BJ (cell line): ENCODE measurements at regions not wholly inside any gene's neighbourhood (a gene's known extent, or its start where the extent isn't known, plus 50 kb on each side); places are given as distances from the start of the nearest gene placed in this dataset.

Experiments
- CTCF ChIA-PET: fragments of 350-600 bp; formaldehyde crosslinking; extraction: SDS; loops from one replicate; lab custom pipeline; 2021; ENCODE audit warnings: antibody characterized with exemption, inconsistent platforms; lab: Yijun Ruan, JAX
- POLR2A ChIA-PET: fragments of 300-600 bp; sonication (Branson Sonifier 250); formaldehyde crosslinking; extraction: SDS; loops from one replicate; lab custom pipeline; 2021; ENCODE audit warnings: antibody characterized with exemption; lab: Charles Lee
- DNase-seq: peaks from one replicate; pipeline ENCODE4 v3.0.0-alpha.2; 2011; ENCODE audit warnings: low read depth
- H3K27me3 ChIP-seq: 2 replicates; pipeline ENCODE4 v1.6.0; 2011; ENCODE audit warnings: low read length; ENCODE audit not compliant: control insufficient read depth, insufficient read depth
- H3K36me3 ChIP-seq: 2 replicates; pipeline ENCODE4 v1.5.1; 2011; ENCODE audit warnings: low read length; ENCODE audit not compliant: control insufficient read depth, insufficient read depth
- H3K4me3 ChIP-seq: 2 replicates; pipeline ENCODE4 v1.5.1; 2011; ENCODE audit warnings: low read depth, mild to moderate bottlenecking, control low read depth, low read length
- CTCF ChIP-seq: IDR thresholded peaks from 2 replicates; pipeline ENCODE4 v1.5.1; 2011; ENCODE audit warnings: low read depth, mild to moderate bottlenecking, control low read depth, inconsistent platforms, low read length, moderate library complexity; ENCODE audit not compliant: insufficient read depth

- H3K27me3 ChIP-seq = no peaks in the 10 kb centered on the region
- CTCF ChIA-PET = no interaction called here
- no peak for TF ChIP-seq CTCF
- H3K36me3 ChIP-seq = no peaks in the 10 kb centered on the region
- no peak overlapping the region for H3K4me3 ChIP-seq
- DNase-seq = no peak
- POLR2A ChIA-PET = no interaction called here
Observed at GRCh38 chr11:92767416-92767815, 202.0 kb upstream of the MTNR1B start.

- ChIA-PET CTCF (no interaction called here), POLR2A (no interaction called here)
- H3K36me3 ChIP-seq = no peaks in the 10 kb centered on the region
- no peaks in the 10 kb centered on the region for H3K27me3 ChIP-seq
- DNase-seq = no peak
- no peak overlapping the region for H3K4me3 ChIP-seq
- TF ChIP-seq CTCF = no peak
Observed at GRCh38 chr11:92768121-92768840, 201.2 kb upstream of the MTNR1B start.

GRCh38 chr11:92769112-92769511 is 200.3 kb upstream of the MTNR1B start:
- Histone ChIP-seq H3K36me3 (no peaks in the 10 kb centered on the region), H3K27me3 (no peaks in the 10 kb centered on the region), H3K4me3 (no peak overlapping the region)
- no peak for DNase-seq
- TF ChIP-seq CTCF = no peak
- ChIA-PET CTCF (interaction anchor here (0.6 kb wide), 1 partner anchor 370 kb away, joined by 3 read pairs; no protein-coding TSS in a partner anchor), POLR2A (no interaction called here)

GRCh38 chr11:92770419-92770818 is 199.0 kb upstream of the MTNR1B start:
- TF ChIP-seq CTCF = no peak
- CTCF ChIA-PET = no interaction called here

GRCh38 chr11:92770981-92771380 is 198.5 kb upstream of the MTNR1B start:
- POLR2A ChIA-PET = no interaction called here
- H3K36me3 ChIP-seq = no peaks in the 10 kb centered on the region
- CTCF ChIA-PET = no interaction called here
- H3K4me3 ChIP-seq = no peak overlapping the region
- no peak for DNase-seq
- H3K27me3 ChIP-seq = no peaks in the 10 kb centered on the region
- TF ChIP-seq CTCF = no peak

More at GRCh38 chr11:92770419-92770818, 199.0 kb upstream of the MTNR1B start:
- DNase-seq = no peak
- POLR2A ChIA-PET = no interaction called here
- no peaks in the 10 kb centered on the region for H3K36me3 ChIP-seq
- no peaks in the 10 kb centered on the region for H3K27me3 ChIP-seq
- H3K4me3 ChIP-seq = no peak overlapping the region
